Coronary artery (tissue), 2 donors: ENCODE measurements at regions not wholly inside any gene's neighbourhood (a gene's known extent, or its start where the extent isn't known, plus 50 kb on each side); places are given as distances from the start of the nearest gene placed in this dataset.

Experiments used
- DNase-seq: peaks from one replicate; pipeline ENCODE4 v3.0.0-alpha.2; 2017; ENCODE audit warnings: low spot score
- H3K27ac ChIP-seq, 2 donors: fragments of 200-600 bp; sonication (generic); one replicate each; pipeline ENCODE4 v1.5.1; 2016 to 2019
- H3K4me3 ChIP-seq: fragments of 200-600 bp; sonication (generic); 2 replicates; pipeline ENCODE4 v1.5.1; 2016; ENCODE audit warnings: mild to moderate bottlenecking, moderate library complexity
- CTCF ChIP-seq: fragments of 200-600 bp; sonication (generic); IDR thresholded peaks from one replicate; pipeline ENCODE4 v1.5.1; 2019; ENCODE audit warnings: antibody characterized with exemption

- TF ChIP-seq CTCF: no peak
- no peak overlapping the region for H3K27ac ChIP-seq
- no peak overlapping the region for H3K4me3 ChIP-seq
- DNase-seq: no peak
These were observed 181.2 kb upstream of the BRINP3 start for GRCh38 chr1:190658907-190659306.

GRCh38 chr1:190663962-190664361, 186.3 kb upstream of the BRINP3 start:
- no peak for TF ChIP-seq CTCF
- Histone ChIP-seq H3K27ac (no peak overlapping the region), H3K4me3 (no peak overlapping the region)
- DNase-seq: no peak

DNA sequence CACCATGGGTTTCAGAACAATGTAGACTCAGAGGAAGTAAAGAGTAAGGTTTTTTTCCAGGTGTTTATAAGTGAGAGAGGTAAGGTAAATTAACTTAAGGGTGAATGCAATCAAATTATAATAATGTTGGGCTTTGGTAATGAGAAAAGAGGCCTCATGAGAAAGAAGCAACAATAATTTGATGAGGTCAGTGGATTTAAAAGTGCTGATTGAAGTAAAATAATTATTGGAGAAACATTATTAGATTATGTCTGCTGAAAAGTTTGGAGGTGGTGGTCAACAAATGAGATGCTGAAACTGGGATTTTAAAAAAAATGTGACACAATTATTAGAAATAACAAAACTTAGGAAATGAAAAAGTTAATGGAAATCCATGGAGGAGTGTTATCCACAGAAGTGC, 187.4 kb upstream of the BRINP3 start:
- no peak for TF ChIP-seq CTCF
- H3K27ac ChIP-seq: no peak overlapping the region
- DNase-seq: no peak
- H3K4me3 ChIP-seq: no peak overlapping the region

- H3K27ac ChIP-seq: no peak overlapping the region
- no peak for DNase-seq
These were observed 190.2 kb upstream of the BRINP3 start for GRCh38 chr1:190667914-190668313.

DNA sequence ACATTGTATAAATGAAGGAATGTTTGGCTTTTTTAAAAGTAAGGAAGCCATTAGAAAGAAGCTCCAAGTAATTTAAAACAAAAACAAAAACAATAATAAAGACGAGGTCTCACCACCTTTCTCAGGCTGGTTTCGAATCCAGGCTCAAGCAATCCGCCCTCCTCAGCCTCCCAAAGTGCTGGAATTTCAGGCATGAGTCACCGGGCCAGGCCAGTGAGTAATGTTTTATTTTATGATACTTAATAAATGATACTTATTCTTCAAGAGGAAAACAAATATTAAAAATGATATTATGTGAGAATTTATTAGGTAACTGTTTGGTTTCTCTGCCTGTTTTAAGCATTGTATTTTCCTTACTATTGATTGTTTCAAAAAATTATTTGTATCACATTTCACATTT, 201.4 kb upstream of the BRINP3 start:
- TF ChIP-seq CTCF: no peak
- DNase-seq: no peak
- H3K27ac ChIP-seq: no peak overlapping the region
- H3K4me3 ChIP-seq: no peak overlapping the region

More at GRCh38 chr1:190667914-190668313, 190.2 kb upstream of the BRINP3 start:
- TF ChIP-seq CTCF: no peak
- H3K4me3 ChIP-seq: no peak overlapping the region

- Histone ChIP-seq H3K4me3 (no peak overlapping the region), H3K27ac (no peak overlapping the region)
- DNase-seq: no peak
- TF ChIP-seq CTCF: no peak
These were observed 201.8 kb upstream of the BRINP3 start for GRCh38 chr1:190679454-190679853.

GRCh38 chr1:190679983-190680382, 202.3 kb upstream of the BRINP3 start:
- TF ChIP-seq CTCF: no peak
- Histone ChIP-seq H3K27ac (no peak overlapping the region), H3K4me3 (no peak overlapping the region)
- DNase-seq: no peak
